Loucy (cell line): ENCODE measurements at regions not wholly inside any gene's neighbourhood (a gene's known extent, or its start where the extent isn't known, plus 50 kb on each side); places are given as distances from the start of the nearest gene placed in this dataset.

ENCODE experiments used
- H2AFZ ChIP-seq: fragments of 200-600 bp; sonication (generic); 2 replicates; pipeline ENCODE4 v1.6.0; 2016; ENCODE audit warnings: antibody characterized with exemption, mild to moderate bottlenecking, low read length, moderate library complexity
- H3F3A ChIP-seq: fragments of 200-600 bp; 2 replicates; pipeline ENCODE4 v1.6.0; 2016; ENCODE audit warnings: antibody characterized with exemption, low read depth, mild to moderate bottlenecking
- H3K27me3 ChIP-seq: fragments of 200-600 bp; sonication (generic); 2 replicates; pipeline ENCODE4 v1.6.1; 2014; ENCODE audit warnings: low read length, mild to moderate bottlenecking; ENCODE audit not compliant: insufficient read depth, poor library complexity, severe bottlenecking
- H3K36me3 ChIP-seq: fragments of 200-600 bp; sonication (generic); 2 replicates; pipeline ENCODE4 v1.6.1; 2016; ENCODE audit warnings: low read length; ENCODE audit not compliant: insufficient read depth
- H3K4me1 ChIP-seq: fragments of 200-600 bp; sonication (generic); 2 replicates; pipeline ENCODE4 v1.5.1; 2014; ENCODE audit warnings: low read length, mild to moderate bottlenecking; ENCODE audit not compliant: insufficient read depth, poor library complexity, severe bottlenecking
- H3K4me2 ChIP-seq: fragments of 200-600 bp; sonication (generic); 2 replicates; pipeline ENCODE4 v1.6.0; 2014; ENCODE audit warnings: antibody characterized with exemption, low read length, low read depth, mild to moderate bottlenecking; ENCODE audit not compliant: poor library complexity, severe bottlenecking
- H3K4me3 ChIP-seq: fragments of 200-600 bp; sonication (generic); 2 replicates; pipeline ENCODE4 v1.5.1; 2014; ENCODE audit warnings: low read length, mild to moderate bottlenecking, mixed read lengths; ENCODE audit not compliant: poor library complexity, severe bottlenecking
- H3K79me2 ChIP-seq: fragments of 200-600 bp; sonication (generic); 2 replicates; pipeline ENCODE4 v1.6.1; 2014; ENCODE audit warnings: low read length; ENCODE audit not compliant: insufficient read depth
- H3K9ac ChIP-seq: fragments of 200-600 bp; sonication (generic); 2 replicates; pipeline ENCODE4 v1.6.0; 2014; ENCODE audit warnings: mild to moderate bottlenecking, low read depth, low read length, moderate library complexity; ENCODE audit not compliant: poor library complexity, severe bottlenecking
- H3K9me2 ChIP-seq: fragments of 200-600 bp; sonication (generic); replicated peaks from 2 replicates; pipeline ENCODE4 v1.6.1; 2016; ENCODE audit warnings: low read depth, low read length, mixed read lengths
- H3K9me3 ChIP-seq: fragments of 200-600 bp; sonication (generic); 2 replicates; pipeline ENCODE4 v1.6.1; 2014; ENCODE audit warnings: mild to moderate bottlenecking, antibody characterized with exemption, low read length, low read depth; ENCODE audit not compliant: insufficient read depth
- H4K20me1 ChIP-seq: fragments of 200-600 bp; sonication (generic); 2 replicates; pipeline ENCODE4 v1.6.0; 2014; ENCODE audit warnings: antibody characterized with exemption, low read length, mild to moderate bottlenecking; ENCODE audit not compliant: insufficient read depth, poor library complexity, severe bottlenecking
- EZH2phosphoT487 ChIP-seq: fragments of 200-600 bp; IDR thresholded peaks from 2 replicates; pipeline ENCODE4 v1.6.1; 2018; ENCODE audit warnings: antibody characterized with exemption, mild to moderate bottlenecking, moderate library complexity, borderline replicate concordance
- TF ChIP-seq, protein P1 (sequence below): fragments of 200-600 bp; sonication (generic); conservative IDR thresholded peaks from 2 replicates; pipeline ENCODE4 v1.5.1; 2014; ENCODE audit warnings: mild to moderate bottlenecking, antibody characterized with exemption, low read length

GRCh38 chr6:85143676-85144075 is 306.2 kb upstream of the NT5E start:
- no peak overlapping the region for H3K4me2 ChIP-seq

DNA sequence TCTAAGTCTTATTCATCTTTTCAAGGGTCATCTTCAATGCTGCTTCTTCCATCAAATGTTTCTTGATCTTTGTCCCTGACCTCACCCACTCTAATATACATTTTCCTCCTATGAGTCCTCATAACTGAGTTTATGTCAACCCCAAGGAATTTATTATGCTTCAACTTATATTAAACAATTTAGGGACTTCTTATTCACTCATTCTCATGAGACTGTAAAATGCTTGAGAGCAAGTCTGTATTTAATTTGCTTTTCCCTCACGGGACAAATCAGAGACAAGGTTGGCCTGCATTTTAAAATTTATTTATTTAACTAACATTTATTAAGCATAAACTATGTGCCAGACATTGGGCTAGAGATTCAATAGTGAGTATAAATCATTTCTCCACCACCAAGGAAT is 312.0 kb upstream of the NT5E start:
- Histone ChIP-seq H3K4me3 (no peak overlapping the region), H4K20me1 (no peaks in the 10 kb centered on the region), H3K4me2 (no peak overlapping the region), H3K9me3 (no peaks in the 10 kb centered on the region), H3K4me1 (no peaks in the 10 kb centered on the region), H3F3A (no peaks in the 10 kb centered on the region), H3K27me3 (no peaks in the 10 kb centered on the region), H3K9me2 (no peaks in the 10 kb centered on the region), H3K36me3 (no peaks in the 10 kb centered on the region), H3K9ac (no peak overlapping the region), H3K79me2 (no peaks in the 10 kb centered on the region), H2AFZ (no peak overlapping the region)
- TF ChIP-seq, protein P1, sequence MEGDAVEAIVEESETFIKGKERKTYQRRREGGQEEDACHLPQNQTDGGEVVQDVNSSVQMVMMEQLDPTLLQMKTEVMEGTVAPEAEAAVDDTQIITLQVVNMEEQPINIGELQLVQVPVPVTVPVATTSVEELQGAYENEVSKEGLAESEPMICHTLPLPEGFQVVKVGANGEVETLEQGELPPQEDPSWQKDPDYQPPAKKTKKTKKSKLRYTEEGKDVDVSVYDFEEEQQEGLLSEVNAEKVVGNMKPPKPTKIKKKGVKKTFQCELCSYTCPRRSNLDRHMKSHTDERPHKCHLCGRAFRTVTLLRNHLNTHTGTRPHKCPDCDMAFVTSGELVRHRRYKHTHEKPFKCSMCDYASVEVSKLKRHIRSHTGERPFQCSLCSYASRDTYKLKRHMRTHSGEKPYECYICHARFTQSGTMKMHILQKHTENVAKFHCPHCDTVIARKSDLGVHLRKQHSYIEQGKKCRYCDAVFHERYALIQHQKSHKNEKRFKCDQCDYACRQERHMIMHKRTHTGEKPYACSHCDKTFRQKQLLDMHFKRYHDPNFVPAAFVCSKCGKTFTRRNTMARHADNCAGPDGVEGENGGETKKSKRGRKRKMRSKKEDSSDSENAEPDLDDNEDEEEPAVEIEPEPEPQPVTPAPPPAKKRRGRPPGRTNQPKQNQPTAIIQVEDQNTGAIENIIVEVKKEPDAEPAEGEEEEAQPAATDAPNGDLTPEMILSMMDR: no peak
- TF ChIP-seq EZH2phosphoT487: no peak

More at GRCh38 chr6:85143676-85144075, 306.2 kb upstream of the NT5E start:
- no peaks in the 10 kb centered on the region for H3K4me1 ChIP-seq
- no peak overlapping the region for H2AFZ ChIP-seq
- H3K9me3 ChIP-seq: no peaks in the 10 kb centered on the region
- H3F3A ChIP-seq: no peaks in the 10 kb centered on the region
- no peaks in the 10 kb centered on the region for H3K36me3 ChIP-seq
- no peak overlapping the region for H3K9ac ChIP-seq
- H3K27me3 ChIP-seq: no peaks in the 10 kb centered on the region
- H3K4me3 ChIP-seq: no peak overlapping the region
- H4K20me1 ChIP-seq: no peaks in the 10 kb centered on the region
- H3K79me2 ChIP-seq: no peaks in the 10 kb centered on the region
- TF ChIP-seq EZH2phosphoT487: no peak
- TF ChIP-seq, protein P1: no peak
- H3K9me2 ChIP-seq: no peaks in the 10 kb centered on the region

DNA sequence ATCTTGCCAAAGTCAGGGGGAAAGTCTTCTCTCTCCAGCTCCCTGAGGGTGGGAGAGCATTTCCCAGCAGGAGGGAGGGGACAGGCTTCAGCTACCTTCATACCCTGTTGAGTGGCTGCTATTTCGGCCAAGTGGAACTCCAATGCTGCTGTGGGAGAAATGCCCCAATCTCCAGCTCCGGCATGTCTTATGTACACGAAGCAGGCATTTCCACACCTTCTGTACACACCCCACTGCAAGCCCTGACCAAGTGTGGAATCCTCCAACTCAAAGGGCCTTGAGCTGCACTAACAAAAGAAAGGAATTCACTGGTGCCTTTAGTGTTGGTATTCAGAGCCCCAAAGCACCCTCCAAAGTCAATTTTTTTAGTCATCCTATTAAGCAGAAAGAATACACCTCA is 313.6 kb upstream of the NT5E start:
- H3K9ac ChIP-seq: no peak overlapping the region
- no peaks in the 10 kb centered on the region for H4K20me1 ChIP-seq
- no peaks in the 10 kb centered on the region for H3K9me2 ChIP-seq
- no peaks in the 10 kb centered on the region for H3K9me3 ChIP-seq
- H3K79me2 ChIP-seq: no peaks in the 10 kb centered on the region
- no peaks in the 10 kb centered on the region for H3F3A ChIP-seq
- no peak overlapping the region for H2AFZ ChIP-seq
- H3K36me3 ChIP-seq: no peaks in the 10 kb centered on the region
- TF ChIP-seq, protein P1: no peak
- TF ChIP-seq EZH2phosphoT487: no peak
- H3K27me3 ChIP-seq: no peaks in the 10 kb centered on the region
- no peaks in the 10 kb centered on the region for H3K4me1 ChIP-seq
- no peak overlapping the region for H3K4me2 ChIP-seq
- H3K4me3 ChIP-seq: no peak overlapping the region
